D721Med (cell line): ENCODE measurements at regions not wholly inside any gene's neighbourhood (a gene's known extent, or its start where the extent isn't known, plus 50 kb on each side); places are given as distances from the start of the nearest gene placed in this dataset.

ENCODE experiments used
- DNase-seq: peaks from one replicate; pipeline ENCODE4 v3.0.0; 2011; ENCODE audit warnings: low spot score; ENCODE audit not compliant: insufficient read length
- FAIRE-seq: peaks from 2 replicates; lab custom pipeline; 2011; peaks lifted over from hg19 to GRCh38; lab: Jason Lieb, UNC
- CTCF ChIP-seq: IDR thresholded peaks from 2 replicates; pipeline ENCODE4 v1.5.1; 2012; ENCODE audit warnings: mild to moderate bottlenecking, control low read depth; ENCODE audit not compliant: insufficient read depth; ENCODE audit errors: missing control alignments

- FAIRE-seq (no peak), DNase-seq (no peak)
- no peak for TF ChIP-seq CTCF
These were observed 107.5 kb upstream of the PDE3A start for GRCh38 chr12:20260851-20261250.

GRCh38 chr12:20262119-20262518 lies 106.2 kb upstream of the PDE3A start:
- FAIRE-seq (no peak), DNase-seq (no peak)
- no peak for TF ChIP-seq CTCF

GRCh38 chr12:20264026-20264425 lies 104.3 kb upstream of the PDE3A start:
- TF ChIP-seq CTCF, result no peak
- no peak for DNase-seq
- no peak for FAIRE-seq

GRCh38 chr12:20264608-20265114 lies 103.7 kb upstream of the PDE3A start:
- no peak for TF ChIP-seq CTCF
- DNase-seq, result no peak
- FAIRE-seq, result no peak

- FAIRE-seq (no peak), DNase-seq (no peak)
- TF ChIP-seq CTCF, result no peak
These were observed 100.1 kb upstream of the PDE3A start for GRCh38 chr12:20268121-20268732.

- TF ChIP-seq CTCF, result no peak
- FAIRE-seq (no peak), DNase-seq (no peak)
These were observed 99.6 kb upstream of the PDE3A start for GRCh38 chr12:20268771-20269170.

GRCh38 chr12:20269337-20270067 lies 98.8 kb upstream of the PDE3A start:
- FAIRE-seq (no peak), DNase-seq (no peak)
- no peak for TF ChIP-seq CTCF
